ENCODE measurements at regions not wholly inside any gene's neighbourhood (a gene's known extent, or its start where the extent isn't known, plus 50 kb on each side); places are given as distances from the start of the nearest gene placed in this dataset.

DNA sequence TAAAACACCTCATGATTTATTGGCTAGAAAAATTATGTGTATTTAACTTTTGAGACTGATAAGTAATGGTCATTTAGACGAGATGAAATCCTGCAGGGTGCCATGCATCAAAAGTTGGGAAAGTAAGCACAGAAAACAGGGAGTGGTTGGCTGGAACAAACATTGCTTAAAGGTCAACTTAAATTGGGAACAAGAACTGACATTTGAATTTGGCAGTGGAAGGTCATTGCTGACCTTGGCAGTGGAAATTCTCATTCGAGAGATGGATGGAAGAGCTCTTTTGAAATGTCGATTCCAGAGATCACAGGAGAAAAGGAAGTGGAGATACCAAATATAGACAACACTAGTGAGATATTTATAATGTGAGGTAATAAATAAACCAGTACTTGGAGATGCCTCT lies 572.8 kb downstream of the TRAM1L1 start:
- no peak for TF ChIP-seq ZFX (IDR thresholded peaks at IDR 0.05; ENCODE audit: borderline replicate concordance)
- no peak for TF ChIP-seq CTCF (IDR thresholded peaks at IDR 0.05)

All from 22Rv1 (cell line).